Endothelial cell of umbilical vein (primary cell): ENCODE measurements at regions not wholly inside any gene's neighbourhood (a gene's known extent, or its start where the extent isn't known, plus 50 kb on each side); places are given as distances from the start of the nearest gene placed in this dataset.

ENCODE experiments used
- BruUV-seq: library from RNA; stranded (reverse); fragments of 400-500 nt; replicated peaks from 2 replicates; lab custom pipeline; 2021; lab: Mats Ljungman, UMichigan
- CTCF ChIA-PET: fragments of 300-600, 350-600 bp; sonication (Branson Sonifier 250); formaldehyde crosslinking; loops from one replicate; lab custom pipeline; 2021; ENCODE audit warnings: antibody characterized with exemption, inconsistent platforms; lab: Charles Lee
- POLR2A ChIA-PET: fragments of 300-600, 350-600 bp; sonication (Branson Sonifier 250); formaldehyde crosslinking; loops from one replicate; lab custom pipeline; 2021; ENCODE audit warnings: antibody characterized with exemption, inconsistent platforms; lab: Charles Lee
- DNase-seq: peaks from one replicate; pipeline ENCODE4 v3.0.0-alpha.2; 2011; ENCODE audit warnings: low read depth, low spot score
- FAIRE-seq: peaks from 2 replicates; lab custom pipeline; 2011; peaks lifted over from hg19 to GRCh38; lab: Jason Lieb, UNC
- H2AFZ ChIP-seq: 2 replicates; pipeline ENCODE4 v1.6.0; 2012; ENCODE audit warnings: low read depth, low read length, control low read depth, inconsistent platforms
- H3K27ac ChIP-seq: 2 replicates; pipeline ENCODE4 v1.5.1; 2011; ENCODE audit warnings: low read depth, mild to moderate bottlenecking, control low read depth, low read length, moderate library complexity; ENCODE audit not compliant: insufficient read depth
- H3K27me3 ChIP-seq, 2 experiments: 2 replicates each; pipeline versions ENCODE4 v1.6.0 to v1.6.1; 2011; ENCODE audit warnings: low read length in 2 of 2, mixed read lengths in 1 of 2; ENCODE audit not compliant: control insufficient read depth in 2 of 2, insufficient read depth in 2 of 2
- H3K36me3 ChIP-seq, 2 experiments: 2 replicates in 1 of 2; 3 replicates in 1 of 2; pipeline ENCODE4 v1.5.1; 2011; ENCODE audit warnings: low read length in 2 of 2, mild to moderate bottlenecking in 1 of 2, moderate library complexity in 1 of 2; ENCODE audit not compliant: control insufficient read depth in 2 of 2, insufficient read depth in 2 of 2; ENCODE audit errors: extremely low read depth in 1 of 2
- H3K4me1 ChIP-seq: 3 replicates; pipeline ENCODE4 v1.5.1; 2011; ENCODE audit warnings: mild to moderate bottlenecking, low read length; ENCODE audit not compliant: control insufficient read depth, insufficient read depth; ENCODE audit errors: extremely low read depth
- H3K4me2 ChIP-seq: 2 replicates; pipeline ENCODE4 v1.6.1; 2011; ENCODE audit warnings: low read length, control low read depth, mixed read lengths; ENCODE audit not compliant: insufficient read depth
- H3K4me3 ChIP-seq, 3 experiments: fragments of 200-600 bp in 1 of 3; sonication (generic), shearing (Covaris generic) in 1 of 3; replicated peaks in 1 of 3; 2 replicates each; pipeline ENCODE4 v1.5.1; 2011 to 2016; ENCODE audit warnings: control low read depth in 3 of 3, low read length in 3 of 3, mild to moderate bottlenecking in 2 of 3, inconsistent platforms in 1 of 3, low read depth in 1 of 3, moderate library complexity in 1 of 3; ENCODE audit not compliant: insufficient read depth in 1 of 3
- H3K79me2 ChIP-seq: 2 replicates; pipeline ENCODE4 v1.6.0; 2012; ENCODE audit warnings: low read length, inconsistent platforms; ENCODE audit not compliant: control insufficient read depth, insufficient read depth
- H3K9ac ChIP-seq: replicated peaks from 2 replicates; pipeline ENCODE3; 2011; ENCODE audit warnings: low read length, control low read depth; ENCODE audit not compliant: insufficient read depth; ENCODE audit errors: extremely low read depth
- H3K9me1 ChIP-seq: replicated peaks from 3 replicates; pipeline ENCODE4 v1.6.0; 2011; ENCODE audit warnings: mild to moderate bottlenecking, low read length; ENCODE audit not compliant: control insufficient read depth, insufficient read depth; ENCODE audit errors: extremely low read depth
- H3K9me3 ChIP-seq: replicated peaks from 2 replicates; pipeline ENCODE4 v1.5.1; 2012; ENCODE audit warnings: low read length, inconsistent platforms; ENCODE audit not compliant: control insufficient read depth, insufficient read depth
- H4K20me1 ChIP-seq: replicated peaks from 2 replicates; pipeline ENCODE3; 2011; ENCODE audit warnings: mild to moderate bottlenecking, low read length; ENCODE audit not compliant: control insufficient read depth, insufficient read depth; ENCODE audit errors: extremely low read depth
- EZH2 ChIP-seq: IDR thresholded peaks from 2 replicates; pipeline ENCODE4 v1.6.1; 2012; ENCODE audit warnings: borderline replicate concordance, low read depth, mild to moderate bottlenecking, moderate library complexity, low read length, inconsistent platforms; ENCODE audit not compliant: severe bottlenecking
- FOS ChIP-seq: IDR thresholded peaks from 2 replicates; pipeline ENCODE4 v1.6.1; 2011; ENCODE audit warnings: mild to moderate bottlenecking, low read length, moderate library complexity, borderline replicate concordance; ENCODE audit not compliant: insufficient read depth
- GATA2 ChIP-seq: IDR thresholded peaks from 2 replicates; pipeline ENCODE4 v1.7.0; 2011; ENCODE audit warnings: low read depth, mild to moderate bottlenecking, moderate library complexity, mixed read lengths, low read length; ENCODE audit not compliant: insufficient read length, insufficient read depth
- JUN ChIP-seq: IDR thresholded peaks from 2 replicates; pipeline ENCODE4 v1.6.1; 2011; ENCODE audit warnings: borderline replicate concordance, low read depth; ENCODE audit not compliant: insufficient read length, insufficient read depth
- MYC ChIP-seq: IDR thresholded peaks from one replicate; pipeline ENCODE4 v1.6.1; 2011; ENCODE audit warnings: mild to moderate bottlenecking, low read depth, low read length
- POLR2A ChIP-seq: IDR thresholded peaks from 2 replicates; pipeline ENCODE4 v1.6.1; 2012; ENCODE audit warnings: low read depth, mild to moderate bottlenecking, control low read depth, low read length
- POLR2AphosphoS5 ChIP-seq: IDR thresholded peaks from 2 replicates; pipeline ENCODE4 v1.6.1; 2012; ENCODE audit warnings: low read depth, mild to moderate bottlenecking, control low read depth, low read length, moderate library complexity; ENCODE audit not compliant: insufficient read depth
- dilution Hi-C: fragments of 300-500 bp; cut with MboI; formaldehyde crosslinking; loops from one replicate; pipeline ENCODE4 v1.15.0; 2019; ENCODE audit warnings: low sequenced_read_pairs; ENCODE audit not compliant: extremely low pct_ligation_motif_present
- intact Hi-C: fragments of 100-400 bp; cut with micrococcal nuclease; formaldehyde crosslinking; loops from one replicate; pipeline ENCODE4 v1.10.0; 2022
- TF ChIP-seq, protein P1 (sequence below): IDR thresholded peaks from 2 replicates; pipeline ENCODE4 v1.6.1; 2011; ENCODE audit not compliant: insufficient read depth, insufficient read length
- TF ChIP-seq, protein P2 (sequence below), 2 donors: IDR thresholded peaks; 1 replicate in 1 of 2; 2 replicates in 1 of 2; pipeline ENCODE4 v1.5.1; 2011; ENCODE audit warnings: low read length in 2 of 2, mild to moderate bottlenecking in 2 of 2, moderate library complexity in 2 of 2, control low read depth in 1 of 2, inconsistent platforms in 1 of 2, low read depth in 1 of 2; ENCODE audit not compliant: insufficient read depth in 1 of 2; ENCODE audit errors: extremely low read depth in 1 of 2

DNA sequence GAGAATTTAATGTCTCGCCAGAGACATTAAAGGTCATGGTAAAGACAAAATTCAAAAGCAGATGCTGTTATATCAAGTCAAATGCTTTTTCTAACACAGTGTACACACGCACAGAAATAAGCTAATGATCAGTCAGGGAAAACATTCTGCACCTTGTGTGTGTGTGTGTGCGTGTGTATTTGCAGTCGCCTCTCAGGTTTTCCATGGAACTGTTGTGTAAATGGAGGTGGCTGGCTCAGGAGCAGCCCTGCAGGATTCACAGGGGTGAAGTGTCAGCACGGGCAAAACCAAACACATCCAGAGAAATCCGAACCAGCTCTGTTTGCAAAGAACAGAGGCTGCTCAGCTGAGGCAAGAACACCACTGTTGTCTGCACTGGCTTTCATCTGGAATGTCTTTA lies 76.2 kb upstream of the YWHAQ start:
- no peak overlapping the region for H2AFZ ChIP-seq
- TF ChIP-seq EZH2 = no peak
- TF ChIP-seq, protein P1, sequence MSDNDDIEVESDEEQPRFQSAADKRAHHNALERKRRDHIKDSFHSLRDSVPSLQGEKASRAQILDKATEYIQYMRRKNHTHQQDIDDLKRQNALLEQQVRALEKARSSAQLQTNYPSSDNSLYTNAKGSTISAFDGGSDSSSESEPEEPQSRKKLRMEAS = no peak
- TF ChIP-seq GATA2 = no peak
- TF ChIP-seq POLR2AphosphoS5 = no peak
- no peak for TF ChIP-seq MYC
- TF ChIP-seq JUN = no peak
- TF ChIP-seq, protein P2, sequence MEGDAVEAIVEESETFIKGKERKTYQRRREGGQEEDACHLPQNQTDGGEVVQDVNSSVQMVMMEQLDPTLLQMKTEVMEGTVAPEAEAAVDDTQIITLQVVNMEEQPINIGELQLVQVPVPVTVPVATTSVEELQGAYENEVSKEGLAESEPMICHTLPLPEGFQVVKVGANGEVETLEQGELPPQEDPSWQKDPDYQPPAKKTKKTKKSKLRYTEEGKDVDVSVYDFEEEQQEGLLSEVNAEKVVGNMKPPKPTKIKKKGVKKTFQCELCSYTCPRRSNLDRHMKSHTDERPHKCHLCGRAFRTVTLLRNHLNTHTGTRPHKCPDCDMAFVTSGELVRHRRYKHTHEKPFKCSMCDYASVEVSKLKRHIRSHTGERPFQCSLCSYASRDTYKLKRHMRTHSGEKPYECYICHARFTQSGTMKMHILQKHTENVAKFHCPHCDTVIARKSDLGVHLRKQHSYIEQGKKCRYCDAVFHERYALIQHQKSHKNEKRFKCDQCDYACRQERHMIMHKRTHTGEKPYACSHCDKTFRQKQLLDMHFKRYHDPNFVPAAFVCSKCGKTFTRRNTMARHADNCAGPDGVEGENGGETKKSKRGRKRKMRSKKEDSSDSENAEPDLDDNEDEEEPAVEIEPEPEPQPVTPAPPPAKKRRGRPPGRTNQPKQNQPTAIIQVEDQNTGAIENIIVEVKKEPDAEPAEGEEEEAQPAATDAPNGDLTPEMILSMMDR (IDR thresholded peaks at IDR 0.05; ENCODE audit: extremely low read depth in 1 of 2, insufficient read depth in 1 of 2, low read depth in 1 of 2, low read length in 2 of 2) = no peak
- no peak for TF ChIP-seq POLR2A
- TF ChIP-seq FOS = no peak
- H3K9ac ChIP-seq = no peak overlapping the region
- H3K4me2 ChIP-seq = no peak overlapping the region
- no peaks in the 10 kb centered on the region for H3K36me3 ChIP-seq
- no peaks in the 10 kb centered on the region for H3K9me3 ChIP-seq
- H3K4me3 ChIP-seq = no peak overlapping the region
- dilution Hi-C loops (no loop called here), intact Hi-C loops (no loop called here)
- no peaks in the 10 kb centered on the region for H4K20me1 ChIP-seq
- no peaks in the 10 kb centered on the region for H3K79me2 ChIP-seq
- POLR2A ChIA-PET = no interaction called here
- BruUV-seq = no TSS peak
- H3K27ac ChIP-seq = no peak overlapping the region
- no peaks in the 10 kb centered on the region for H3K27me3 ChIP-seq
- FAIRE-seq = no peak
- CTCF ChIA-PET = no interaction called here
- H3K9me1 ChIP-seq = no peaks in the 10 kb centered on the region
- DNase-seq = no peak
- H3K4me1 ChIP-seq = peaks cover 7% of the 10 kb centered on the region
